Immature natural killer cell (primary cell): ENCODE measurements at regions not wholly inside any gene's neighbourhood (a gene's known extent, or its start where the extent isn't known, plus 50 kb on each side); places are given as distances from the start of the nearest gene placed in this dataset.
"Not testable (repeated sequence)": the region's sequence is repeated elsewhere in the genome, so short reads cannot be mapped to it uniquely, and the experiment has no call there.

Experiments
- DNase-seq, 3 donors: peaks; one replicate each; pipeline ENCODE4 v3.0.0; 2022; ENCODE audit warnings: mixed read lengths in 1 of 3
- H3K27ac Mint-ChIP-seq, 6 donors: one replicate each; pipeline ENCODE4 v1.8.0; 2020; ENCODE audit warnings: mixed read lengths in 6 of 6, mild to moderate bottlenecking in 5 of 6, inconsistent platforms in 4 of 6, moderate library complexity in 3 of 6
- H3K27me3 Mint-ChIP-seq, 3 donors: one replicate each; pipeline ENCODE4 v1.8.0; 2020 to 2021; ENCODE audit warnings: low read depth in 3 of 3, mild to moderate bottlenecking in 3 of 3, mixed read lengths in 3 of 3, moderate library complexity in 3 of 3, inconsistent platforms in 1 of 3
- H3K36me3 Mint-ChIP-seq, 3 donors: one replicate each; pipeline ENCODE4 v1.8.0; 2020; ENCODE audit warnings: mixed read lengths in 3 of 3, inconsistent platforms in 2 of 3, mild to moderate bottlenecking in 2 of 3
- H3K4me1 Mint-ChIP-seq, 2 donors: one replicate each; pipeline ENCODE4 v1.8.0; 2020; ENCODE audit warnings: inconsistent platforms in 2 of 2, mild to moderate bottlenecking in 2 of 2, mixed read lengths in 2 of 2, moderate library complexity in 1 of 2
- H3K4me3 Mint-ChIP-seq, 5 donors: one replicate each; pipeline ENCODE4 v1.8.0; 2020; ENCODE audit warnings: mild to moderate bottlenecking in 5 of 5, mixed read lengths in 5 of 5, inconsistent platforms in 3 of 5, moderate library complexity in 3 of 5
- H3K9me3 Mint-ChIP-seq, 6 donors: one replicate each; pipeline ENCODE4 v1.8.0; 2020; ENCODE audit warnings: mild to moderate bottlenecking in 6 of 6, mixed read lengths in 6 of 6, inconsistent platforms in 4 of 6, moderate library complexity in 3 of 6

DNA sequence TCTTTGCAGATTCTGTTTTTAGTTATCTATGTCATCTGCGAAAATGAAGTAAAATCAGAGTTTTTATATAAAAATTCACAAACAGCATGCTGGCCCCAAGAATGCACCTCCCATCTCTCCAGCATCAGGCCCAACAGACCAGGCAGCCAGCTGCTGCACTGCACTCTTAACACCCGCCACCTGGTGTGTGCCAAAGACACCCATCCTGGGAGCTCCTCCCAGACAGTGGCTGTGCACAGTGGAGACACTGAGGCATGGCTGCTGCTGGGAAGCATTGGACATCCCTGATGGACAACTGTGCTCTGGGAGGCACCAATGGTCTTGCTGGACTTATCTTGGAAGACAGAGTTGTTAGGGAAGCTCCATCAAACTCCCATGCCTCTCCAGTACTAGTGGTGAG lies 817.2 kb downstream of the TMEM121 start:
- Mint-ChIP-seq H3K36me3 (no peaks in the 10 kb centered on the region), H3K4me3 (no peak overlapping the region), H3K27me3 (peaks cover 4% of the 10 kb centered on the region in 3 donors), H3K9me3 (no peaks in the 10 kb centered on the region), H3K4me1 (no peaks in the 10 kb centered on the region), H3K27ac (no peak overlapping the region)
- DNase-seq: no peak

DNA sequence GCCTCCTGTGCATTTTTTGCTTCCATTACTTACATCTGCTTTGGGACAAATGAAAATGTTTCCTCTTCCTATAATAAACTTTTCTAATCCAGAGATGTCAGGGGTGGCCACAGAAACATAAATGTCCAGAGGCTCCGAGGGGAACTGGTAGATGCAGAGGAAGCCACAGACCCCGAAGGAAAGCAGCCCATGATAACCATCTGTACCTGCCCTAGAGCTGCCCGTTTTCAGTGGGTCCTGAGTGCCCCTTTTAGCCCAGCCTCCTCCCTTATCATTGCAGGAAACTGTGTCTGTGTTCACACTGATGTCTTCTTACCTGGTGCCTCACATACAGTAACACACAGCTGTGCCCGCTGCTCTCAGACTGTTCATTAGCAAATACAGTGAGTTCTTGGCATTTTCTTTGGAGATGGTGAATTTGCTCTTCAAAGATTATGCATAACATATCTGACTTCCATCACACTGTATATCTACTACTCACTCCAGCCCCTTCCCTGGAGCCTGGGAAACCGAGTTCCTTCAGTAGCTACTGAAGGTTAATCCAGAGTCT lies 817.8 kb downstream of the TMEM121 start:
- H3K9me3 Mint-ChIP-seq, H3K4me1 Mint-ChIP-seq, H3K36me3 Mint-ChIP-seq, H3K4me3 Mint-ChIP-seq, H3K27me3 Mint-ChIP-seq, DNase-seq, H3K27ac Mint-ChIP-seq: not testable (repeated sequence)

DNA sequence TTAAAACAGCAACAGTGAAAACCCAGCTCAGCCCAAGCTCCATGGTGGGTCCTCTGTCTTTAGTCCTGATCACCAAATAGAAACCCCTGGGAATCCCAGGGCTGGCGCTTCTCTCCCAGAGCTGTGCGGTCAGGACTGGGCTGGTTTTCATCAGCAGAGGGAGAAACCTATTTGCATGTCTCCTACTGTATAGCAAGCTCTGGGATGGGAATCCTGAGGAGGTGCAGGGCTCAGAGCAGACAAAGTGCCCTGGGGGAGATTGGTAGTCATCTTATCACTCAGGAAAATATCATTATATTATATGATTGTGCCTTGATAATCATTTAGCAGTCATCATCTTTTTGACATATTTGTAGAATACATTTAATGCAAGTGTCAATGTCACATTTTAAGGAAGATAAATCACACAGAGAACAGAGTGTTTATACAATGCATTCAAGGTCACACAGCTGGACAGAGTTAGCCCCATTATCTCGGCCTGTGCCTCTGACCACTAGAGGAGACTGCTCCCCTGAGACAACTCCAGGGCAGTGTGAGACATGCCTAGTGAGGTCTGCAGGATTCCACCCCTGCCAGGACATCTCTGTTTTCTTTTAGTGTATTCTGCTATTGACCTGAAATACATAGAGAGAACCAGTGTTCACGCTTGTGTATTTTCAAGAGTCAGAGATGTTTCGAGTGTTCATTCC lies 818.6 kb downstream of the TMEM121 start:
- H3K9me3 Mint-ChIP-seq, H3K4me3 Mint-ChIP-seq, H3K27me3 Mint-ChIP-seq, H3K4me1 Mint-ChIP-seq, H3K36me3 Mint-ChIP-seq, H3K27ac Mint-ChIP-seq, DNase-seq: not testable (repeated sequence)

DNA sequence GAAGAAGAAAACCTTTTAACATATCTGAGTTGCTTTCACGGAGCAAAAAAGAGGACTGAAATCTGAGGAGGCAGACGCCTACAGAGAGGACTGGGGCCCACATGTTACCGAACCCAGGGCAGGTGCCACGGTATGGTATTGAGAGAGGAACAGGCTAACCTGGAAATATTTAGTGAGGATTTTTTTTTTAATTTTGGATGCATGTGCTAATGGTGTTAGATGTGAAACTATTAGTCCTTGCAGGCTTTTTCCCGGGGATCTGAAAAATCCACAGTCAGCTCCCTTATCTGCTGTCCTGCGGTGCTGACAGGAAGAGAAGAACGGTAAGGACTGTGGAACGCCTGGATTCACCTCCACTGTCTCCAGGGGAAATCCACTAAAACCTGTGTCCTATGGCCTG lies 819.7 kb downstream of the TMEM121 start:
- no peaks in the 10 kb centered on the region for H3K36me3 Mint-ChIP-seq
- no peaks in the 10 kb centered on the region for H3K4me1 Mint-ChIP-seq
- H3K9me3 Mint-ChIP-seq: no peaks in the 10 kb centered on the region
- peaks cover 0 to 7% (median 0%) of the 10 kb centered on the region in 3 donors for H3K27me3 Mint-ChIP-seq
- no peak for DNase-seq
- H3K27ac Mint-ChIP-seq: no peak overlapping the region
- H3K4me3 Mint-ChIP-seq: no peak overlapping the region

DNA sequence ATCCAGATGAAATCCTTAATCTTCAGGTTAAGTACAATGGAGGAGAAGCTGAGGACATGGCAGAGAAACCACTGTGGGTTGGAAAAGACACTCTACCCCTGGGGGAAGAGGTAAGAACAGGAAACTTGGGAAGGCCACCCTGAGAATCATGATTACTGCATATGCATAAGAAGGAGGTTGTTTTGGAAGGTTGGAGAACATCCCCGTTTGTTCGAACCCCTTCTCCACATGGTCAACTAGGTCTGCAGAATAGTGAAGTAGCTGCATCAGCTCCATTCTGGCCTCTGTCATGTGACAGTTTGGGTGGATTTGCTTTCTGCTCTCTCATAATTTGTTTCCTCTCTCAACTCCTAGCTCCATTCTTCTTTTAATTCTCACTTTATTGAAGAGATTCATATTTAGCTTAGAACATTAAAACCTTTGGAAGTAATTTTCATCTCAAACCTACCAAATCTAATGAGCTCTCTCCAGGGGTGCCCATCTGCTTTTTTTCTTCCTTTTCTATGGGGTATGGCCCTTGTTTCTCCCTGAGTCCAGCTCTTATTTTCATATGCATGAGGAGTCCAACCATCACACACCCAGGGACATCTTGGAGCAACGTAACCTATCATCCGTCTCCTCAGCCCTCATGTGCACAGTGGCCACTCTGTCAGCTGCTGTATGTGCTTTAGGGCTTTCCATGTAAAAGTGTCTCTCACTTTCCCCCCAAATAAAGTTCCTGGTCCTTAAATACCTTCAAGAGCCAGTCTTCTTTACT lies 820.3 kb downstream of the TMEM121 start:
- H3K9me3 Mint-ChIP-seq: no peaks in the 10 kb centered on the region
- H3K36me3 Mint-ChIP-seq: no peaks in the 10 kb centered on the region
- H3K4me1 Mint-ChIP-seq: no peaks in the 10 kb centered on the region
- DNase-seq: no peak
- H3K27me3 Mint-ChIP-seq: peaks cover 0 to 7% (median 0%) of the 10 kb centered on the region in 3 donors
- H3K4me3 Mint-ChIP-seq: no peak overlapping the region
- H3K27ac Mint-ChIP-seq: no peak overlapping the region

DNA sequence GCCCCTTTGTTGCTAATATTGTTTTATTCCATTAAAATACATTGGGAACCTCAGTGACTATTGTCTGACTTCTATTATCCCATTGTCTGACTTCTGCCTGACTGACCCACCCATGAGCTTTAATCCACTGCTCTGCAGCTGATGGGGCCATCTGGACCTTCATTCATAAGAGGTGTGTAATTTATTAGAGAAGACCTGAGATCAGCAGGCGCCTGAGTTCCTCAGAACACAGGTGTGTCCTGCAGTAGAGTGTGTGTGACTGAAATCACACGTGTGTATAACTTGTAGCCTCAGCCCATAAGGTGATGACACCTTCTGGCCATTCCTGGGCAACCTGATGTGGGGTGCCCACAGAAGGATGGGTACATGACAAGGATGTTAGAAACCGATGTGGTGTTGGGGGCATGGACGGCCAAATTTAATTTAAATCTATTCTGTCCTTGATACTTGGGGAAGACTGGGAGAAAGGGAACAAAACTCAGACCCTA lies 821.0 kb downstream of the TMEM121 start:
- Mint-ChIP-seq H3K9me3 (no peaks in the 10 kb centered on the region), H3K27me3 (peaks cover 0 to 8% (median 0%) of the 10 kb centered on the region in 3 donors), H3K4me3 (no peak overlapping the region), H3K4me1 (no peaks in the 10 kb centered on the region), H3K27ac (no peak overlapping the region), H3K36me3 (no peaks in the 10 kb centered on the region)
- DNase-seq: no peak

DNA sequence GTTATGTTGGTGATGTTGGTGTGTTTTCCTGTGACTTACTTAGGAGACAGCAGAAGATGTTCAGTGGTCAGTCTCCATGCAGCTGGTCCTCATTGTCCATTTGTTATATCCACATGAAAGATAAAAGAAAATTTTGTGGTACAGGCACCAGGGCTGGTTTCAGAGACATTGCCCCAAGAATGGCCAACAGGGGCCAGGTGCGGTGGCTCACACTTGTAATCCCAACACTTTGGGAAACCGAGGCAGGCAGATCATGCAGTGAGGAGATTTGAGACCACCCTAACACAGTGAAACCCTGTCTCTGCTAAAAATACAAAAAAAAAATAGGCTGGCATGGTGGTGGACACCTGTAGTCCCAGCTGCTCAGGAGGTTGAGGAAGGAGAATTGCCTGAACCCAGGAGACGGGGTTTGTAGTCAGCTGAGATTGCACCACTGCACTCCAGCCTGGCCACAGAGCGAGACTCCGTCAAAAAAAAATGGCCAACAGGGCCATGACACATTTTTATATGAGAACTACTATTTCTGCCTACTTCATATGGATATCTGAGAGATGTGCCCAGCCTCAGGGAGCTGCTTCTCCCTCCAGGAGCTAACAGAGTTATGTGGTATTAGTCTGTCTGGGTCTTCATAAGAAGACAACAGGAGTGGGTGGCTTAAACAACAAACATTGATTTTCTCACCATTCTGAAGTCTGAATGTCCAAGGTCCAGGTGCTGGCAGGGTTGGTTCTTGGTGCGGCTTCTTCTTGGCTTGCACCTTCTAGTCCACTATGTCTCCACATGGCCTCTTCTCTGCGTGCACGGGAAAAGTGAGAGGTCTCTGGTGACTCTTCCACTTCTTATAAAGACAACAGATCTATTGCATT lies 821.7 kb downstream of the TMEM121 start:
- Mint-ChIP-seq H3K4me3 (no peak overlapping the region), H3K36me3 (no peaks in the 10 kb centered on the region), H3K9me3 (no peaks in the 10 kb centered on the region), H3K4me1 (no peaks in the 10 kb centered on the region), H3K27me3 (peaks cover 0 to 8% (median 0%) of the 10 kb centered on the region in 3 donors), H3K27ac (no peak overlapping the region)
- DNase-seq: no peak

DNA sequence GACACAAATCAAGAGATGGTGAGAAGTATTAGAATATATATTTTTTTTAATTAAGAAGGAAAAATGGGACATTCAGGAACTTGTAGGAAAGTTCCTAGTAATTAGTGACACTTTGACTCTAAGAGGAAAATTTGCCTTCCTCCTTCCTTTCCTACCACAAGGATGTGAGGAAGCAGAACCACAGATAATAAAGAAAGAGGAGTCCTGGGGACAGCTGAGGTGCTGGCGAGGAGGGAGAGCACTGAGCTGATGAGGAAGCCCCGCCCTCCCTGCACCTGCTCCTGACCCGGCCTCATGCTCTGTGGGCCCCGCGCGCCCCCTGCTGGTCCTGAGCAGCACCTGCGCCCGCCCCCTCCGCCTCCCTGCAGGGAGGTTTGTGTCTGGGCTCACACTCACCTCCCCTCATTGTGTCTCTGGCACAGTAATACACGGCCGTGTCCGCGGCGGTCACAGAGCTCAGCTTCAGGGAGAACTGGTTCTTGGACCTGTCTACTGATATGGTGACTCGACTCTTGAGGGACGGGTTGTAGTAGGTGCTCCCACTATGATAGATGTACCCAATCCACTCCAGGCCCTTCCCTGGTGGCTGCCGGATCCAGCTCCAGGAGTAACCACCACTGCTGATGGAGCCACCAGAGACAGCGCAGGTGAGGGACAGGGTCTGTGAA lies 822.6 kb downstream of the TMEM121 start:
- H3K27me3 Mint-ChIP-seq, H3K4me1 Mint-ChIP-seq, H3K9me3 Mint-ChIP-seq, H3K36me3 Mint-ChIP-seq, H3K4me3 Mint-ChIP-seq, H3K27ac Mint-ChIP-seq: not testable (repeated sequence)
- peak; percentile 44 to 58 (median 51) for DNase-seq

DNA sequence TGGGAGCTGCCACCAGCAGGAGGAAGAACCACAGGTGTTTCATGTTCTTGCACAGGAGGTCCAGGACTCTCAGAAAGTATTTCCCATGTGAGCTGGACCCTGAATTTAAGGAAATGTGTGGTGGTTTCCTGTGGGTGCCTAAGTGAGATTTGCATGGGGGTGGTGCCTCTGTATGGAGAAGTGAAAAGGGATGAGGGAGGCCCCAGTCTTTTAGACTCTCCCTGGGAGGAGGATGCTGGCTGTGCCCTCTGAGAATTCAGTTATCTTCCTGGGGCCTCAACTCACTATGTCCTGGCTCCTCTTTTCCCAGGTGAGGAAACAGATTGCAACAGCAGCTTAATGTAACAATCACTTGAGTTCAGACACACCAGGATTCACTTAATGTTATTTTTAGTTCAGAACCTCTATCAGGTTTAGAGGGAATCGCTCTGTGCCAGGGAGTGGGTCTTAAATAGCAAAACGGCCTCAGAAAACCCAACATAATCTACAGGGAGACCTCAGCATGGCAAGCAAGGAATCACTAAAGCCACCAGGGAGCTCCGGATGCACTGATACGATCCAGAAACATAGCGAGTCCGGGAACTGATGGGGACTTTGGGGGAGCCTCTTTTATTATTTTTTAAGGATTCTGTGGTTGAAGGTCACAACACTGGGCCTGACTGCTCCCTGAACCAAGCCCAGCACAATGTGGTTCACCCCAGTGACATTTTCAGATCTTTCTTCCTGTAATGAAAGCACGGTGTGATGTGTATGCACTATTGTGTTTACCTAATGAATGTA lies 823.5 kb downstream of the TMEM121 start:
- not testable (repeated sequence) for DNase-seq, H3K4me1 Mint-ChIP-seq

DNA sequence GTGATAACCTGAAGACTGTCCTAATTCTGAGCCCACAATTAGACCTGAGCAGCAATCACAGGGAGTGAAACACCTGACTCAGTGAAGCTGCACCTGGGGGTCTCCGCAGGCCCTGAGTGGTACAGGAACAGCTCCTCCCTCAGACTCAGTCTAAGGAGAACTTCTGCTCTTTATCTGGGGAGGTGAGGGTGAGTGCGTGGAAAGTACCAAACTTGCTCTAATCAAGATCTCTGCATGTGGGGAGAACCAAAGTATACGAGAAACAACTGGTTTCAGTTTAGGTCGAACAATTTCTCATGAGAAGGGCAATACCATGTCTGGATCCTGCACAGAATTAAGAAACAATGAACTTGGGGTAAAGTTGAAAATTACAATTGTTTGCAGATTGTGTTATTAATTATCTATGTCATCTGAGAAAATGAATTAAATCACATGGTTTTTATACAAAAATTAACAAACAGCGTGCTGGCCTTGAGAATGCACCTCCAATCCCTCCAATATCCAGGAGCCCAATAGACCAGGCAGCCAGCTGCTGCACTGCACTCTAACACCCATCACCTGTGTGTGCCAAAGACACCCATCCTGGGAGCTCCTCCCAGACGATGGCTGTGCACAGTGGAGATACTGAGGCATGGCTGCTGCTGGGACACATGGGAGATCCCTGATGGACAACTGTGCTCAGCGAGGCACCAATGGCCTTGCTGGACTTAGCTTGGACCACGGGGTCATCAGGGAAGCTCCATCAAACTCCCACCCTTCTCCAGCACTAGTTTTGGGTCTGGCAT lies 828.8 kb downstream of the TMEM121 start:
- not testable (repeated sequence) for H3K4me1 Mint-ChIP-seq, DNase-seq, H3K36me3 Mint-ChIP-seq, H3K27ac Mint-ChIP-seq, H3K9me3 Mint-ChIP-seq, H3K4me3 Mint-ChIP-seq
- H3K27me3 Mint-ChIP-seq: peaks cover 0 to 11% (median 3%) of the 10 kb centered on the region in 3 donors

More for the DNA sequence above, 823.5 kb downstream of the TMEM121 start:
- H3K4me3 Mint-ChIP-seq, H3K27me3 Mint-ChIP-seq, H3K36me3 Mint-ChIP-seq, H3K27ac Mint-ChIP-seq, H3K9me3 Mint-ChIP-seq: not testable (repeated sequence)

DNA sequence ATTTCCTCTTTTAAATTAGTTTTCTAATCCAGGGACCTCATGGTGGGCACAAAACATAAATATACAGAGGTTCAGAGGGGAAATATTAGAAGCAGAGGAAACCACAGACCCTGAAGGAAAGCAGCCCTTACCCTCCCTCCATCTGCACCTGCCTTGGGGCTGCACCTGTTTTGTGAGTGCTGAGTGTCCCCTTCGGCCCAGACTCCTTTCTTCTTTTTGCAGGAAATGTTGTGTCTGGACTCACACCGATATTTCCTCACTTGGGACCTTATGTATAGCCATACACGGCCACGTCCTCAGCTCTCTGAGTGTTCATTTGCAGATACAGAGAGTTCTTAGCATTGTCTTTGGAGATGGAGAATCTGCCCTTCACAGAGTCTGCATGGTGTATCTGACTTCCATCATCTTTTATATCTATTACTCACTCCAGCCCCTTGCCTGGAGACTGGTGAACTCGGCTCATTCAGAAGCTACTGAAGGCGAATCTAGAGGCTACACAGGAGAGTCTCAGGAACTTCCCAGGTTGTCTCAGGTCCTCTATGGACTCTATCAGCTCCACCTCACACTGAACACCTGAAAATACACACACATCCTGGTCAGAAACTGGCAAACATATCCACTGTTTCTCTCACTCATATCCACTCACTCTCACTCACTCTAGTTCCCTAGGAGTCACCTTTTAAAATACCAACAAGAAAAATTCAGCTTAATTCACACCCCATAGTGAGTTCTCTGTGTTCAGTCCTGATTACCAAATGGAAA lies 829.7 kb downstream of the TMEM121 start:
- H3K27ac Mint-ChIP-seq, H3K4me3 Mint-ChIP-seq, H3K4me1 Mint-ChIP-seq, H3K9me3 Mint-ChIP-seq, H3K36me3 Mint-ChIP-seq, DNase-seq: not testable (repeated sequence)
- H3K27me3 Mint-ChIP-seq: peaks cover 0 to 11% (median 3%) of the 10 kb centered on the region in 3 donors

DNA sequence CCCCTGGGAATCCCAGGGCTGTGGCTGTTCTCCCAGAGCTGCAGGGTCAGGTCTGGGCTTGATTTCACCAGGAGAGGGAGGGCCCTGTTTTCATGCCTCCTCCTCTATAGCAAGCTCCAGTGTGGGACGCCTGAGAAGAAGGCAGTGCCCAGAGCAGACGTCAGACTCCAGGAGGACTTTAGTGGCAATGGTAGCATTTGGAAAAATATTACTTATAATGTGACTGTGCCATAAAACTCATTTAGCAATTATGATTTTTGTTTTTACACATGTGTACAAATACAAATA lies 830.2 kb downstream of the TMEM121 start:
- not testable (repeated sequence) for H3K27ac Mint-ChIP-seq

More for the DNA sequence above, 830.2 kb downstream of the TMEM121 start:
- H3K27me3 Mint-ChIP-seq: peaks cover 0 to 11% (median 3%) of the 10 kb centered on the region in 3 donors
- H3K9me3 Mint-ChIP-seq, H3K36me3 Mint-ChIP-seq, H3K4me3 Mint-ChIP-seq, H3K4me1 Mint-ChIP-seq, DNase-seq: not testable (repeated sequence)
